HepG2 (cell line): ENCODE measurements at regions not wholly inside any gene's neighbourhood (a gene's known extent, or its start where the extent isn't known, plus 50 kb on each side); places are given as distances from the start of the nearest gene placed in this dataset.

Experiments used
- ELF1 ChIP-seq: sonication (generic); formaldehyde crosslinking; IDR thresholded peaks from 2 replicates; pipeline ENCODE4 v1.4.0; 2020; ENCODE audit warnings: missing genetic modification reagents
- POLR2AphosphoS5 ChIP-seq: IDR thresholded peaks from 2 replicates; pipeline ENCODE4 v1.6.1; 2012; ENCODE audit warnings: low read depth, low read length
- RBM22 ChIP-seq: fragments of 200-400 bp; formaldehyde crosslinking; optimal IDR thresholded peaks from 2 replicates; pipeline ENCODE3; 2017; ENCODE audit warnings: mild to moderate bottlenecking, low read length, moderate library complexity
- XBP1 ChIP-seq: sonication (generic); formaldehyde crosslinking; IDR thresholded peaks from 2 replicates; pipeline ENCODE4 v1.5.0; 2020; ENCODE audit warnings: missing genetic modification reagents
- ZNF34 ChIP-seq: sonication (generic); formaldehyde crosslinking; IDR thresholded peaks from 2 replicates; pipeline ENCODE4 v1.4.0; 2020; ENCODE audit warnings: mild to moderate bottlenecking, missing genetic modification reagents, borderline replicate concordance

- TF ChIP-seq POLR2AphosphoS5 (no peak), ZNF34 (CRISPR knock-in tag) (no peak), ELF1 (CRISPR knock-in tag) (no peak), XBP1 (CRISPR knock-in tag) (no peak), RBM22 (no peak)
Observed at GRCh38 chr3:55226696-55227095, 260.4 kb downstream of the WNT5A start.
